HG02870 (cell line): ENCODE measurements at regions not wholly inside any gene's neighbourhood (a gene's known extent, or its start where the extent isn't known, plus 50 kb on each side); places are given as distances from the start of the nearest gene placed in this dataset.
"Not testable (repeated sequence)": the region's sequence is repeated elsewhere in the genome, so short reads cannot be mapped to it uniquely, and the experiment has no call there.

Experiments used
- ATAC-seq: cut with Tn5 transposase; IDR thresholded peaks from one replicate; pipeline ENCODE4 v1.9.1; 2021; ENCODE audit warnings: mild to moderate bottlenecking, moderate library complexity; ENCODE audit not compliant: unreplicated experiment

GRCh38 chrX:40258909-40259308 is 161.2 kb upstream of the BCOR start:
- no peak for ATAC-seq

GRCh38 chrX:40253771-40254170 is 156.0 kb upstream of the BCOR start:
- no peak for ATAC-seq

DNA sequence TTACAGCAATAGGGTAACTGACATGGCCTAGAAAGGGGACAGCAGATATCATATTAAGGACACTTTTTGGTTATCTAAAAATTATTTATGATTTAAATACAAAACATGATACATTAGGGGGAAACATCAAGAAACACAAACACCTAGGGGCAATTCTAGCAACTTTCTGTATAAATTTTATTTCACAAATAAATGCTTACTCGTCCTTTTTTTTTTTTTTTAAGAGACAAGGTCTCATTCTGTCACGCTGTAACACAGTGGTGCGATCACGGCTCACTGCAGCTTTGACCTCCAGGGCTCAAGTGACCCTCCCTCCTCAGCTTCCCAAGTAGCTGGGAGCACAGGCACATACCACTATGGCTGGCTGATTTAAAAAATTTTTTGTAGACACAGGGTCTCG is 151.8 kb upstream of the BCOR start:
- no peak for ATAC-seq

DNA sequence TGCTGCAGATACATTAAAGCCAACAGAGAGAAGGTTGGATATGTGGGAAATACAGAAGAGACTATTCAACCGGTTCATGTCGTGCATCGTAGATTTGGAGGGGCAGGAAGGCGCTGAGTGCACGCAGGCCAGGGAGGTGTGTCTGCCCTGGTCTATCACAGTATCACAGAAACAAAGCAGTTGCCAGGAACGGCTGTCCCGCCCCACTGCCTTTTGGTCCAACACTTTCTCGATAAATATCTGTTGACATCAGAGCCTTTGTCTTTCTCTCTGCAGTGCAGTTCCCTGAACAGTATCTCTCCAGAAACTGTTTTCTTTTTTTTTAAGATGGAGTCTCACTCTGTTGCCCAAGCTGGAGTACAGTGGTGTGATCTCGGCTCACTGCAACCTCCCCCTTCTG is 151.1 kb upstream of the BCOR start:
- no peak for ATAC-seq

GRCh38 chrX:40247848-40248622 is 150.3 kb upstream of the BCOR start:
- ATAC-seq: no peak

GRCh38 chrX:40247382-40247781 is 149.6 kb upstream of the BCOR start:
- ATAC-seq: no peak

GRCh38 chrX:40245488-40246071 is 147.8 kb upstream of the BCOR start:
- no peak for ATAC-seq

- ATAC-seq: no peak
Observed at GRCh38 chrX:40244980-40245379, 147.2 kb upstream of the BCOR start.

GRCh38 chrX:40243755-40244515 is 146.2 kb upstream of the BCOR start:
- ATAC-seq: no peak

- ATAC-seq: no peak
Observed at GRCh38 chrX:40240844-40241243, 143.1 kb upstream of the BCOR start.

DNA sequence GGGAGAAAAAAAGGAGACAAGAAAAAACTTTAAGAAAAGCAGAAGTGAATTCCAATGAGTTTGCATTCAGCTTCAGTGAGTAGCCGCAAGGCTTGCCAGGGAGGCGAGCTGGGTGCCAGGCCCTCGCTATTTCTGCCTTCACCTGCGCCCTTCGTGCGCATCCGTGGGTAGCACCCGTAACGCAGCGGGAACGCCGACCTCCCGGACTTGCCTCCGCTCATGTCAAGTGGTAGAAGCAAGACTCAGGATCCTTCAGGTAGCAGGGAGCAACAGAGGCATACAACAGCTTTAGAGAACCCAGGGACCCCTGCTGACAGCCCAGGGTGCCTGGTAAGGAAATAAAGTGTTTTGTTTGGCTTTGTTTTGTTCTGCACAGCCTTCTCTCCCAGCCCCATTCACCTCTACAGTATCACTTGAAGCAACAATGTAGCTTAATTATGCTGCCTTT is 140.0 kb upstream of the BCOR start:
- ATAC-seq: no peak

- ATAC-seq: no peak
Observed at GRCh38 chrX:40230646-40231045, 132.9 kb upstream of the BCOR start.

DNA sequence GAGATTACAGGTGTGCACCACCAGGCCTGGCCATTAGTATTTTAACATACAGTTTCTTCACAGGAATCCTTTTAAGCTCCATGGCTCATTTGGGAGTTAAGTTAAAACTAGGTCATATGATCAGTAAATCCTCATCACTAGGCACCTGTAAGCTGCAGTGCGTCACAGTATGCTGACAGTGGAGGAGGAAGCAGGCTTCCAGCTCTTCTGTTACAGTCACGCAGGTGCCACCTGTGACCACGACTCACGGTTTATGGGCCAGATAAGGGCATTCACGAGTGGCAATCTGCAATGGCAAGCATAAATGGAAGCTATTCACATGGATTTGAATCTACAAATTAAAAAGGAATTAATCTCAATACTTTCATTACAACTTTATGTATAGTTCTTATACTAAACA is 129.4 kb upstream of the BCOR start:
- ATAC-seq: no peak

GRCh38 chrX:40224658-40225057 is 126.9 kb upstream of the BCOR start:
- no peak for ATAC-seq

- ATAC-seq: not testable (repeated sequence)
Observed at GRCh38 chrX:40222612-40223011, 124.9 kb upstream of the BCOR start.

GRCh38 chrX:40213092-40213491 is 115.3 kb upstream of the BCOR start:
- ATAC-seq: no peak

DNA sequence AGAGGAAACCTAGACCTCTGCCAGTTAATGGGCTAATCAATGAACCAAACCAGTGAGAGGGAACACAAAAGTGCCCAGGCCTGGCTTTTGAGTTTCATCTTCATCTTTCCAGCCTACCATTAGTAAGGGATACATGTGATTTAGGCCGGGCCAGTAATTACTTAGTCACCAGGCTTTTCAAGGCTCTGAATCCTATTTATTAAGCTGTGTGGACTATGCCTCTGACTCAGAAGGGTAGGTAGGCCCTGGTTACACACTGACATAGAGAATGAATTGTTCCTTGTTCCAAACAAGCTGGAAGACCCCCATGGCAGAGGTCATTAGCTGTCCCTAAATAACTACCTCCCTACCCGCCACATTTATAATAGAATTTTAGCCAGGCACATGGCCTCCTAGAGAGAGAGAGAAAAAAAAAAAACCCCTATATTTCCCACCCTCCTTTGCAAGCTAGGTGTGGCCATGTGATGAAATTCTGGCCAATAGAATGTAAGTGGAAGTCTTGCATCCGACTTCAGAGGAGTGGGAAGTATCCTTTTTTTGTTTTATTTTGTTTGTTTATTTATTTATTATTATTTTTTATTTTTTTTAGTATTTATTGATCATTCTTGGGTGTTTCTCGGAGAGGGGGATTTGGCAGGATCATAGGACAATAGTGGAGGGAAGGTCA is 112.3 kb upstream of the BCOR start:
- ATAC-seq: no peak

DNA sequence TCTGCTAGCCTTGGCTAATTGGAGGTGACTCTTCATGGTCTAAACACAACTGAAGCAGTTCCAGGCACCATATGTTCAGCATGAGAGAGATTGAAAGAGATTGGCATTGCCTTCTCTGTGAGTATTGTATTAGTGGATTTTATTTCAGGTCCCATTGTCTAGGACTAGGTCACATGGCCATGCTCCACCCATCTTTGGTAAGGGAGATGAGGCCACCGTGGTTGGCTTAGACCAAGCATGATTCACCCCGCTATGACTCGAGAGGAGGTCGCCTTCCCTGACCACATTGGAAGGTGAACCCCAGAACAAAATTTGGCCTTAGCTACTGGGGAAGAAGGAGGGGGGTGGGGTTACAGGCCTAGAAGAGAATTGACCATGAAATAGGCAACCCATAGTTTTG is 109.9 kb upstream of the BCOR start:
- ATAC-seq: no peak

GRCh38 chrX:40205471-40205870 is 107.7 kb upstream of the BCOR start:
- no peak for ATAC-seq

DNA sequence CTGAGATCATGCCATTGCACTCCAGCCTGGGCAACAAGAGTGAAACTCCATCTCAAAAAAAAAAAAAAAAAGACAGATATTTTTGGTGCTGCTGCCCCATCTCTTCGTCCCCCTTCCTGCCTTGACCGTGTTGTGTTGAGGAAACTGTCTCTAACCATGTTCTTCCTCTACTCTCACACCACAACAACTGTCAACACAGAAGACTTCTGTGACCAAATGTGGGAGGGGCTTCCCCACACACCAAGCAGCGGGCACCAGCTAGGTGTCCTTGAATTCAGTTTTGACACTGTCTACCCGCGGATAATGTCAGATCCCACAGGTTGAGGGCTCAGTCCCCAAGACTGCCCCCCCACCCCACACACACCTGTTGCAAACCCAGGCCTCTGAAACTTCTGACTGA is 104.7 kb upstream of the BCOR start:
- ATAC-seq: no peak

DNA sequence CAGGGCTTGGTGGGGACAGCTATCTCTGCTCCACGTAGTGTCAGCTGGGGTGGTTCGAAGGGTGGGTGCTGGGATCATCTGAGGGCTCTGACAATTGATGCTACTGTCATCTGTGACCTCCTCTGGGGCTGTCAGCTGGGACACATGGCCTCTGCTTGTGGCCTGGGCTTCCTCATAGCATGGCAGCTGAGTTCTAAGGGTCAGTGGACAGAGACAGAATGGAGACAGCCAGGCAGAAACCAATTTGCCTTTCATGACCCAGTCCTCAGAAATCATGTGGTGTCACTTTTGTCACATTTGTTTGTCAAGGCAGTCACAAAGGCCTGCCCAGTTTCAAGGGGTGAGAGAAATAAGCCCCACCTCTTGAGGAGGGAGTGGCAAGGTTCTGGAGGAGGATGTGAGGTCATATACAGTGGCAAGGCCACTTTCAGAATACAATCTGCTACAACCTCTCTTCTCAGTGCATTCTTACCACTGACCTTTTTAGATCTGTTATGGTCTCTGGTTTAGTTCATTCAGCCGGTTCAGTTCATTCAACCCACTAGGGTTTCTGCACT is 103.6 kb upstream of the BCOR start:
- ATAC-seq: peak; percentile 94
